IPS DF 4.7 (cell line): ENCODE measurements at regions not wholly inside any gene's neighbourhood (a gene's known extent, or its start where the extent isn't known, plus 50 kb on each side); places are given as distances from the start of the nearest gene placed in this dataset.
A peak's percentile ranks its signal among the peaks of the same experiment; 100 is the strongest.

ENCODE experiments used
- DNase-seq: peaks from one replicate; pipeline ENCODE4 v3.0.0-alpha.2; 2013; ENCODE audit warnings: low spot score; ENCODE audit errors: extremely low read depth

GRCh38 chr14:38901791-38902190, 201.2 kb downstream of the SEC23A start:
- DNase-seq: no peak

GRCh38 chr14:38900887-38901286, 202.1 kb downstream of the SEC23A start:
- DNase-seq: no peak

- DNase-seq: no peak
Observed at GRCh38 chr14:38887696-38888095, 215.3 kb downstream of the SEC23A start.

GRCh38 chr14:38884109-38884508, 218.9 kb downstream of the SEC23A start:
- DNase-seq: no peak

- DNase-seq: no peak
Observed at GRCh38 chr14:38883127-38883526, 219.9 kb downstream of the SEC23A start.

GRCh38 chr14:38882533-38882932, 220.5 kb downstream of the SEC23A start:
- no peak for DNase-seq

GRCh38 chr14:38880643-38881524, 222.2 kb downstream of the SEC23A start:
- DNase-seq: no peak

GRCh38 chr14:38877744-38878388, 225.2 kb downstream of the SEC23A start:
- no peak for DNase-seq

- DNase-seq: no peak
Observed at GRCh38 chr14:38874721-38875120, 228.3 kb downstream of the SEC23A start.

- DNase-seq: no peak
Observed at GRCh38 chr14:38873941-38874612, 229.0 kb downstream of the SEC23A start.

GRCh38 chr14:38870296-38870836, 232.7 kb downstream of the SEC23A start:
- DNase-seq: no peak

- DNase-seq: no peak
Observed at GRCh38 chr14:38868399-38869290, 234.4 kb downstream of the SEC23A start.

GRCh38 chr14:38867561-38868150, 235.4 kb downstream of the SEC23A start:
- peak; percentile 58 for DNase-seq

- DNase-seq: no peak
Observed at GRCh38 chr14:38866461-38866860, 236.6 kb downstream of the SEC23A start.

- no peak for DNase-seq
Observed at GRCh38 chr14:38862366-38862765, 240.7 kb downstream of the SEC23A start.

GRCh38 chr14:38860530-38860929, 242.5 kb downstream of the SEC23A start:
- DNase-seq: no peak

- DNase-seq: no peak
Observed at GRCh38 chr14:38856798-38857197, 246.2 kb downstream of the SEC23A start.

- no peak for DNase-seq
Observed at GRCh38 chr14:38855513-38855912, 247.5 kb downstream of the SEC23A start.

GRCh38 chr14:38851111-38851510, 251.9 kb downstream of the SEC23A start:
- DNase-seq: no peak

GRCh38 chr14:38850664-38851063, 252.4 kb downstream of the SEC23A start:
- DNase-seq: no peak
